ENCODE measurements at regions not wholly inside any gene's neighbourhood (a gene's known extent, or its start where the extent isn't known, plus 50 kb on each side); places are given as distances from the start of the nearest gene placed in this dataset.

- no peak for DNase-seq (ENCODE audit: low read depth)
These were observed 714.1 kb upstream of the COBL start for GRCh38 chr7:52030722-52031121.

GRCh38 chr7:52026140-52026539 is 709.5 kb upstream of the COBL start:
- DNase-seq (ENCODE audit: low read depth) = no peak

- DNase-seq (ENCODE audit: low read depth) = no peak
These were observed 704.7 kb upstream of the COBL start for GRCh38 chr7:52021343-52021742.

GRCh38 chr7:52018680-52019054 is 702.1 kb upstream of the COBL start:
- no peak for DNase-seq (ENCODE audit: low read depth)

- no peak for DNase-seq (ENCODE audit: low read depth)
These were observed 701.4 kb upstream of the COBL start for GRCh38 chr7:52017802-52018679.

DNA sequence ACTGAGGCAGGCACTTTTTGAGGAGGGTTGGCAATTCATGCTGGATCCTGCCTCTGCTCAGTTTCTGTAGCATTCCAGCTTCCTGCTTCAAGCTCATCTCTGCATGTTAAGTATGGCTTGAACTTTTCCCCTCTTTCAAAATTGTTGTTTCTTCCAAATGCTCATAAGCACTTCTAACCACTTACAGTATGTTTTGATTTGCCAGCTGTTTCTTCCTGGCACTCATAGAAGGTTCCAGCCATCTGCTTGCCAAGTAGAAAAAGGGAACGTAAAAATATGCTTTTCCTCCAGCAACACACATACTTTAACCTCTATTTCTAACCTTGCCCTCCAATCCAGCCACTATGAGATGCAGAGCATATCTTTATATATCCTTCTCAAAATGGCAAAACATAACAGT is 692.6 kb upstream of the COBL start:
- no peak for DNase-seq (ENCODE audit: low read depth)

GRCh38 chr7:52006674-52007073 is 690.1 kb upstream of the COBL start:
- no peak for DNase-seq (ENCODE audit: low read depth)

DNA sequence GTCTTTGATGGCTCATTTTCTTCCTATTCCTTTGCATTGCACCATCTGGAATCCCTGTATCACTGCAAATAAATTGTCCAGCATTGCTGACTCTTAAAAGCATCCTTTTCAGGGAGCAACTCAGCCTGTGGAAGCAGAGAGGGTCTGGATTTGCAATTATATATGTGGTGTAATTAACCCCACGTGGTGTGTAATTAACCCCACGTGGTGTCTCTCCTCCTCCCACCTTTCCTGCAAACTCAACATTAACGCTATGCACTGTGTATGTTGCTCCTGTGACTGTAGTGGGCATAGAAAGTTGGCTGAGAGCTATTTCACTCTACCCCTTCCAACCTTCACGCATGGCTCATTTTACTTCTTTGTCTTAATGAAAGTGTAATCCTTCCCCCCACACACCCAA is 689.0 kb upstream of the COBL start:
- no peak for DNase-seq (ENCODE audit: low read depth)

- no peak for DNase-seq (ENCODE audit: low read depth)
These were observed 679.1 kb upstream of the COBL start for GRCh38 chr7:51995596-51996179.

- no peak for DNase-seq (ENCODE audit: low read depth)
These were observed 666.0 kb upstream of the COBL start for GRCh38 chr7:51982653-51983052.

DNA sequence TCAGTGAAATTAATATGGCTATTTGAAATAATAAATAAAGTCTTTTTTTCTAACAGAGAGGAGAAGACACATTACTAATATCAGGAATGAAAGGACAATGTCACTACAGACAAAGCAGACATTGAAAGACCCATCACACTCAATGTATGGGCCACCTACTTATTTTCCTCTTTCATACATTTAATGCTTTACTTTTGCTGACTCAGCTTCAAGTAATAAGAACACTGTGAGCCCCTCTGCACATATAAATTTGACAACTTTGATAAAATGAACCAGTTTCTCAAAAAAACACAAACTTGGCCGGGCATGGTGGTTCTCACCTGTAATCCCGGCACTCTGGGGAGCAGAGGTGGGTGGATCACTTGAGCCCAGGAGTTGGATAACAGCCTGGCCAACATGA is 664.2 kb upstream of the COBL start:
- DNase-seq (ENCODE audit: low read depth) = no peak

- no peak for DNase-seq (ENCODE audit: low read depth)
These were observed 663.7 kb upstream of the COBL start for GRCh38 chr7:51980313-51980712.

- DNase-seq (ENCODE audit: low read depth) = no peak
These were observed 661.3 kb upstream of the COBL start for GRCh38 chr7:51977913-51978312.

DNA sequence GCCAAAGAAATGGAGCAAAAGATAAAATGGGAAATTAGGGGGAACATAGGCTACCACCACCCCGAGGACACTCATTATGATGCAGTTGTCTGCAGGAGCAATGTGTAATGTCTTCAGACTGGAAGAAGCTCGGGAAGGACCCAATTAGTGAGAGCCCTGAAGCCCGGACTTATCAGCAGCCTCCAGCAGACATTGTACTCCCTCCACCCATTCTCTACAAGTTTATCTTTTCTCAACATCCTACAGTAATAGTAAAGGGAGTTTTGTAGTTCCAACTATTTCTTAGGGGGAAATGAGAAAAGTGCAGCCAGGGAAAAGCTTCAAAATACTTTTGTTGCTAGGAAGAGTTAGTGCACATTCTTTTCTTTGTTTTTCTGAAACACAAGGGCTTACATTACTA is 657.3 kb upstream of the COBL start:
- no peak for DNase-seq (ENCODE audit: low read depth)

GRCh38 chr7:51973071-51973470 is 656.5 kb upstream of the COBL start:
- DNase-seq (ENCODE audit: low read depth) = no peak

GRCh38 chr7:51970961-51971665 is 654.5 kb upstream of the COBL start:
- DNase-seq (ENCODE audit: low read depth) = no peak

- no peak for DNase-seq (ENCODE audit: low read depth)
These were observed 651.9 kb upstream of the COBL start for GRCh38 chr7:51968461-51968860.

DNA sequence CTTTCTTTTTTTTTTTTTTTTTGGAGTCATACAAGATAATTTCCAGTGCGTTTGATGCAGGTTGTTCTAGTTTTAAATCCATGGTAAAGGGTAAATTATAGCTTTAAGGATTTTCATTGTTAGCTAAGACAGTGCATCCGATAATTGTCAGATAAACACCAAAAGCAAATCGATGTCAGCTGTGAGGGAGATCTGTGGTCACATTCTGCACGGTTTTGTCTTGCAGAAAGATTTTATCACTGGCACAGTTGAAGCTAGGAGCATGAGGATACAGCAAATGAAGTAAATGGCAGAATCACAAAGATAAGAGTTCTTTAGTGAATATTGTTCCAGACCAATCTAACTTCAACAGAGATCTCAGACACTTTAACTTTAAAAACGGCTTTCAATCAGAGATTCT is 648.8 kb upstream of the COBL start:
- no peak for DNase-seq (ENCODE audit: low read depth)

- no peak for DNase-seq (ENCODE audit: low read depth)
These were observed 645.2 kb upstream of the COBL start for GRCh38 chr7:51961804-51962203.

- DNase-seq (ENCODE audit: low read depth) = no peak
These were observed 634.2 kb upstream of the COBL start for GRCh38 chr7:51950813-51951212.

GRCh38 chr7:51949726-51950644 is 633.4 kb upstream of the COBL start:
- no peak for DNase-seq (ENCODE audit: low read depth)

GRCh38 chr7:51930834-51931233 is 614.2 kb upstream of the COBL start:
- DNase-seq (ENCODE audit: low read depth) = no peak

All from HS-5 (cell line).